ENCODE measurements at regions not wholly inside any gene's neighbourhood (a gene's known extent, or its start where the extent isn't known, plus 50 kb on each side); places are given as distances from the start of the nearest gene placed in this dataset.

- TF ChIP-seq CTCF (conservative IDR thresholded peaks at IDR 0.05): no peak
- no peak for TF ChIP-seq ZFX (IDR thresholded peaks at IDR 0.05)
Observed at GRCh38 chr2:188795762-188796161, 178.4 kb upstream of the COL3A1 start.

Measured in C4-2B (cell line).